ENCODE measurements at regions not wholly inside any gene's neighbourhood (a gene's known extent, or its start where the extent isn't known, plus 50 kb on each side); places are given as distances from the start of the nearest gene placed in this dataset.

- Histone ChIP-seq H3K9ac (replicated peaks; ENCODE audit: extremely low read depth, insufficient read depth, low read length) (no peak overlapping the region), H3K79me2 (ENCODE audit: control insufficient read depth, insufficient read depth, low read length) (no peaks in the 10 kb centered on the region), H3K27ac (ENCODE audit: insufficient read depth, low read depth, low read length) (peak overlapping the region; percentile 70), H4K20me1 (replicated peaks; ENCODE audit: control insufficient read depth, extremely low read depth, insufficient read depth, low read length) (no peaks in the 10 kb centered on the region), H3K9me3 (replicated peaks; ENCODE audit: control insufficient read depth, insufficient read depth, low read length) (no peaks in the 10 kb centered on the region), H3K36me3 (ENCODE audit: control insufficient read depth in 2 of 2, extremely low read depth in 1 of 2, insufficient read depth in 2 of 2, low read length in 2 of 2) (no peaks in the 10 kb centered on the region), H2AFZ (ENCODE audit: low read depth, low read length) (no peak overlapping the region), H3K4me1 (ENCODE audit: control insufficient read depth, extremely low read depth, insufficient read depth, low read length) (peaks cover 36% of the 10 kb centered on the region), H3K4me2 (ENCODE audit: insufficient read depth, low read length) (peak overlapping the region; percentile 18), H3K4me3 (replicated peaks in 1 of 3; ENCODE audit: insufficient read depth in 1 of 3, low read depth in 1 of 3, low read length in 3 of 3) (no peak overlapping the region), H3K27me3 (ENCODE audit: control insufficient read depth in 2 of 2, insufficient read depth in 2 of 2, low read length in 2 of 2) (no peaks in the 10 kb centered on the region), H3K9me1 (replicated peaks; ENCODE audit: control insufficient read depth, extremely low read depth, insufficient read depth, low read length) (no peaks in the 10 kb centered on the region)
- CTCF ChIA-PET = interaction anchor here (1.3 to 2.4 kb wide), 3 partner anchors 18 to 131 kb away, joined by 4 to 10 read pairs (median 5); no protein-coding TSS in a partner anchor
- FAIRE-seq = no peak
- BruUV-seq (replicated peaks) = no TSS peak
- dilution Hi-C loops (cut with MboI; ENCODE audit: extremely low pct_ligation_motif_present, low sequenced_read_pairs) = no loop called here
- no peak for TF ChIP-seq CTCF (IDR thresholded peaks at IDR 0.05; ENCODE audit: extremely low read depth in 1 of 2, insufficient read depth in 1 of 2, low read depth in 1 of 2, low read length in 2 of 2)
- TF ChIP-seq MAX (IDR thresholded peaks at IDR 0.05; ENCODE audit: insufficient read depth, insufficient read length) = no peak
- no peak for TF ChIP-seq GATA2 (IDR thresholded peaks at IDR 0.05; ENCODE audit: insufficient read depth, insufficient read length, low read depth, low read length)
- no peak for TF ChIP-seq MYC (IDR thresholded peaks at IDR 0.05; ENCODE audit: low read depth, low read length)
- TF ChIP-seq FOS (IDR thresholded peaks at IDR 0.05; ENCODE audit: borderline replicate concordance, insufficient read depth, low read length) = no peak
- TF ChIP-seq POLR2A (IDR thresholded peaks at IDR 0.05; ENCODE audit: low read depth, low read length) = no peak
- no peak for TF ChIP-seq POLR2AphosphoS5 (IDR thresholded peaks at IDR 0.05; ENCODE audit: insufficient read depth, low read depth, low read length)
- no peak for TF ChIP-seq EZH2 (IDR thresholded peaks at IDR 0.05; ENCODE audit: borderline replicate concordance, low read depth, low read length, severe bottlenecking)
- TF ChIP-seq JUN (IDR thresholded peaks at IDR 0.05; ENCODE audit: borderline replicate concordance, insufficient read depth, insufficient read length, low read depth) = no peak
- intact Hi-C loops (cut with micrococcal nuclease) = loop anchor here (2.0 kb wide), 2 partner anchors 111 to 275 kb away; no protein-coding TSS in a partner anchor
- POLR2A ChIA-PET = no interaction called here
- no peak for DNase-seq (ENCODE audit: low read depth, low spot score)
Observed at GRCh38 chr5:142427529-142427928, 102.7 kb upstream of the SPRY4 start.
